Type B pancreatic cell (in vitro differentiated cells): ENCODE measurements at regions not wholly inside any gene's neighbourhood (a gene's known extent, or its start where the extent isn't known, plus 50 kb on each side); places are given as distances from the start of the nearest gene placed in this dataset.

Experiments
- DNase-seq: peaks from one replicate; pipeline ENCODE4 v3.0.0; 2021; ENCODE audit warnings: mixed read lengths; ENCODE audit not compliant: unreplicated experiment; ENCODE audit errors: extremely low spot score
- H3K27ac Mint-ChIP-seq: 2 replicates; pipeline ENCODE4 v1.8.0; 2021; ENCODE audit warnings: mild to moderate bottlenecking, mixed read lengths
- H3K27me3 Mint-ChIP-seq: 2 replicates; pipeline ENCODE4 v1.8.0; 2021; ENCODE audit warnings: mixed read lengths
- H3K36me3 Mint-ChIP-seq: 2 replicates; pipeline ENCODE4 v1.8.0; 2021; ENCODE audit warnings: mixed read lengths
- H3K4me1 Mint-ChIP-seq: one replicate; pipeline ENCODE4 v1.8.0; 2021; ENCODE audit warnings: mixed read lengths; ENCODE audit not compliant: unreplicated experiment
- H3K4me3 Mint-ChIP-seq: 2 replicates; pipeline ENCODE4 v1.8.0; 2021; ENCODE audit warnings: mild to moderate bottlenecking, mixed read lengths
- H3K9me3 Mint-ChIP-seq: 2 replicates; pipeline ENCODE4 v1.8.0; 2021; ENCODE audit warnings: mixed read lengths
- TF ChIP-seq, protein P1 (sequence below): fragments of 200-600 bp; sonication (generic); conservative IDR thresholded peaks from 2 replicates; pipeline ENCODE4 v1.5.0; 2021; ENCODE audit warnings: antibody characterized with exemption, mild to moderate bottlenecking

GRCh38 chr5:67253911-67254310 is 57.3 kb upstream of the CD180 start:
- Mint-ChIP-seq H3K9me3 (peaks cover 5% of the 10 kb centered on the region), H3K27me3 (no peaks in the 10 kb centered on the region), H3K36me3 (no peaks in the 10 kb centered on the region), H3K4me1 (peaks cover 29% of the 10 kb centered on the region), H3K4me3 (no peak overlapping the region), H3K27ac (no peak overlapping the region)
- DNase-seq, result no peak
- TF ChIP-seq, protein P1, sequence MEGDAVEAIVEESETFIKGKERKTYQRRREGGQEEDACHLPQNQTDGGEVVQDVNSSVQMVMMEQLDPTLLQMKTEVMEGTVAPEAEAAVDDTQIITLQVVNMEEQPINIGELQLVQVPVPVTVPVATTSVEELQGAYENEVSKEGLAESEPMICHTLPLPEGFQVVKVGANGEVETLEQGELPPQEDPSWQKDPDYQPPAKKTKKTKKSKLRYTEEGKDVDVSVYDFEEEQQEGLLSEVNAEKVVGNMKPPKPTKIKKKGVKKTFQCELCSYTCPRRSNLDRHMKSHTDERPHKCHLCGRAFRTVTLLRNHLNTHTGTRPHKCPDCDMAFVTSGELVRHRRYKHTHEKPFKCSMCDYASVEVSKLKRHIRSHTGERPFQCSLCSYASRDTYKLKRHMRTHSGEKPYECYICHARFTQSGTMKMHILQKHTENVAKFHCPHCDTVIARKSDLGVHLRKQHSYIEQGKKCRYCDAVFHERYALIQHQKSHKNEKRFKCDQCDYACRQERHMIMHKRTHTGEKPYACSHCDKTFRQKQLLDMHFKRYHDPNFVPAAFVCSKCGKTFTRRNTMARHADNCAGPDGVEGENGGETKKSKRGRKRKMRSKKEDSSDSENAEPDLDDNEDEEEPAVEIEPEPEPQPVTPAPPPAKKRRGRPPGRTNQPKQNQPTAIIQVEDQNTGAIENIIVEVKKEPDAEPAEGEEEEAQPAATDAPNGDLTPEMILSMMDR, result no peak

DNA sequence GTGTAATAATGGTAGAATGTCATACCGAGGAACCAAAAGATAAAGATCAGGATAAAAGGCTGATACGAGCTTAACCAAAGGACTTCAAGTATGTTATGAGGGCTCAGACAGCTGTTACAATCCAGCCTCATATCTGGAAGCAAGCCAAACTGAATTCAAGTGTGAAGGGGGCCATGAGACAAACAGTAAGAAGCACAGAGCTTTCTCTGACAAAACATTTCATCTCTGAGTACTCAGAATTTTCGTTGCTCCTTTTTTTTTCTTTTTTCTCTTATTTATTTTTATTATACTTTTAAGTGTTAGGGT is 52.9 kb upstream of the CD180 start:
- H3K9me3 Mint-ChIP-seq, result no peaks in the 10 kb centered on the region
- TF ChIP-seq, protein P1, result no peak
- H3K4me3 Mint-ChIP-seq, result no peak overlapping the region
- H3K27ac Mint-ChIP-seq, result no peak overlapping the region
- no peaks in the 10 kb centered on the region for H3K27me3 Mint-ChIP-seq
- H3K36me3 Mint-ChIP-seq, result no peaks in the 10 kb centered on the region
- peaks cover 26% of the 10 kb centered on the region for H3K4me1 Mint-ChIP-seq
- no peak for DNase-seq

DNA sequence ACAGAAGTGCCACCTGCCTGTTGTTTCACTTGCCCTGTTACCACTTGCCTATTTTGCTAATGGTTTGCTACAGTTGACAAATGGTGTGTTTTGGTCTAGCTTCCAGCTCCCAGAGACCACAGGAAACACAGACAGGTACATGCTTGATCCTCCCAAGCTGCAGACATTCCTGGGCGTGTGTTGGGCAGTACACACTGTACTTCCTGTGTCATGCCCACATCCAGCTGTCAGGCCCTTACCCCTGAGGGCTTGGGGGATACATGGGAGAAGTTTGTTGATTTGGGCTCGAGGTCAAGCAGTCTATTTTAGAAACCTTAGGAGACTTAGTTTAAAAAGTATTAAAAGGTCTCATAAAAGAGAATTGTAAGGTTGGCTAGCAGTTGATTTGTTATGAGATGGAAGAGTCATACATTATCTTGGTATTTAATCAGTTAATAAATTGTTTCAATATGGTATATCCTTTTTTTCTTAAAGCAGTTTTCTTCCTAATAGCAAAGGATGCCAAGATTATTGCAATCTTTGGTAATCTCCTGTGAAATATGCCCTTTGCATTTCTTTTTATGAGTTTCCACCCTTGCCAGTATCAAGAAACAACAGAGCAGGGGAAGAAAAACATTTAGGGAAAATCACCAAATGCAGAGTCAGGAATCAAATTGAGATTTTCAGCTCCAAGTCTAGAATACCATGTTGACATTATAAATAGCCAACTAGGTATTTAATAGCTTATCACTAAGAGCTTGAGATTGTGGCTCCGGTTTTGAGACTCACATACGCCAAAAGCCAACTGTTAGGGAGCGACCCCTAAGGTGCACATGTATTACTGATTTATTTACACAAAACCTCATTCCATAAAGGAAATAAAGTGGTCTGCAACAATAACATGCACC is 52.3 kb upstream of the CD180 start:
- no peak for DNase-seq
- H3K4me1 Mint-ChIP-seq, result peaks cover 30% of the 10 kb centered on the region
- TF ChIP-seq, protein P1, result no peak
- no peaks in the 10 kb centered on the region for H3K9me3 Mint-ChIP-seq
- peak overlapping the region; percentile 63 for H3K27ac Mint-ChIP-seq
- H3K27me3 Mint-ChIP-seq, result no peaks in the 10 kb centered on the region
- H3K4me3 Mint-ChIP-seq, result no peak overlapping the region
- no peaks in the 10 kb centered on the region for H3K36me3 Mint-ChIP-seq

DNA sequence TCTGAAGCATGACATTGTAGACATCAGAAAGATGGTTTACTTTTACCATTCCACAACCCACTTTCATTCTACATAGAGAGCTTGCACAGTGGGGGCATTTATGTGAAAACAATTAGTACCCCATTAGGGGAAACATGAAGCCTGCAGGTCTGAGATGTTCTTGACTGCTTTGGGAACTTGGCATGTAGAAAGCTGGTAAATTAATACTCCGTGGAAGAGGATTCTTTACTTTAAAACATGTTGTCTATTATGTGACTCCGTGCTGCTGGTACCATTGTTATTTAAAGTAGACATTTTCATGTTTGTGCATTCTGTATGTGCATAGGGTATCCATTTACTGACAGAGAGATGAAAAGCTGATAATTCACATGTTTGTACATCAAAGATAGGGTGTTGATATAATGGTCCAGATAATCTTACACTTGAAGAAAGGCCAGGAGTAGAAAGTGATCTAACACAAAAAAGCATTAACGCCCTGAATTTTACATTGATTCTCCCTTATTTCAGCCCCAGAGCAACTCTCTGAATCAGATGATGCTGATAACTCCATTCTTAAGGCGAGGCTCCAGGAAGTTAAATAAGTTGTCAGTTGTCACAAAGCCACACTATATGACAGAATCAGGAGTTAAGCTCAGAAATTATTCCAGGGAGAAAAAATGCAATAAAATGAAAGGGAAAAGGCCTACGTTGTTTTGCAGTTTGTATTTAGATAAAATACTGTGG is 50.1 kb upstream of the CD180 start:
- DNase-seq, result no peak
- Mint-ChIP-seq H3K27me3 (no peaks in the 10 kb centered on the region), H3K27ac (no peak overlapping the region), H3K36me3 (no peaks in the 10 kb centered on the region), H3K9me3 (no peaks in the 10 kb centered on the region), H3K4me3 (no peak overlapping the region), H3K4me1 (peaks cover 30% of the 10 kb centered on the region)
- TF ChIP-seq, protein P1, result no peak
